ENCODE measurements at regions not wholly inside any gene's neighbourhood (a gene's known extent, or its start where the extent isn't known, plus 50 kb on each side); places are given as distances from the start of the nearest gene placed in this dataset.

GRCh38 chrX:46325312-46325877, 219.8 kb downstream of the ZNF674 start:
- TF ChIP-seq HCFC1 (IDR thresholded peaks at IDR 0.05; ENCODE audit: low read depth, low read length) (no peak), ETV5 (CRISPR knock-in tag; IDR thresholded peaks at IDR 0.05; ENCODE audit: borderline replicate concordance) (no peak), NR3C1 (CRISPR knock-in tag; IDR thresholded peaks at IDR 0.05) (no peak), GTF2F1 (IDR thresholded peaks at IDR 0.05; ENCODE audit: low read length) (no peak), ZNF460 (CRISPR knock-in tag; IDR thresholded peaks at IDR 0.05; ENCODE audit: borderline replicate concordance) (no peak), CTCF (CRISPR knock-in tag; IDR thresholded peaks at IDR 0.05) (no peak), ZFX (CRISPR knock-in tag; IDR thresholded peaks at IDR 0.05; ENCODE audit: low read depth) (no peak)
